HG02943 (cell line): ENCODE measurements at regions not wholly inside any gene's neighbourhood (a gene's known extent, or its start where the extent isn't known, plus 50 kb on each side); places are given as distances from the start of the nearest gene placed in this dataset.
"Not testable (repeated sequence)": the region's sequence is repeated elsewhere in the genome, so short reads cannot be mapped to it uniquely, and the experiment has no call there.

Experiments used
- ATAC-seq: cut with Tn5 transposase; IDR thresholded peaks from one replicate; pipeline ENCODE4 v1.9.1; 2021; ENCODE audit warnings: mild to moderate bottlenecking, low read depth, moderate library complexity; ENCODE audit not compliant: unreplicated experiment

- no peak for ATAC-seq
Measured at GRCh38 chr16:17947165-17947564, 389.4 kb downstream of the NPIPA8 start.

GRCh38 chr16:17945080-17945601, 391.4 kb downstream of the NPIPA8 start:
- ATAC-seq, result no peak

GRCh38 chr16:17944345-17944744, 392.2 kb downstream of the NPIPA8 start:
- no peak for ATAC-seq

GRCh38 chr16:17942067-17942466, 394.5 kb downstream of the NPIPA8 start:
- ATAC-seq, result no peak

- no peak for ATAC-seq
Measured at GRCh38 chr16:17940584-17941364, 395.8 kb downstream of the NPIPA8 start.

- ATAC-seq, result no peak
Measured at GRCh38 chr16:17939723-17940122, 396.8 kb downstream of the NPIPA8 start.

- no peak for ATAC-seq
Measured at GRCh38 chr16:17939122-17939536, 397.4 kb downstream of the NPIPA8 start.

GRCh38 chr16:17938546-17938945, 398.0 kb downstream of the NPIPA8 start:
- no peak for ATAC-seq

GRCh38 chr16:17936766-17937402, 399.7 kb downstream of the NPIPA8 start:
- no peak for ATAC-seq

GRCh38 chr16:17930280-17930679, 406.3 kb downstream of the NPIPA8 start:
- ATAC-seq, result no peak

GRCh38 chr16:17926866-17927399, 409.6 kb downstream of the NPIPA8 start:
- no peak for ATAC-seq

- ATAC-seq, result no peak
Measured at GRCh38 chr16:17926461-17926860, 410.1 kb downstream of the NPIPA8 start.

GRCh38 chr16:17925761-17926160, 410.8 kb downstream of the NPIPA8 start:
- ATAC-seq, result no peak

- ATAC-seq, result no peak
Measured at GRCh38 chr16:17921357-17921978, 415.1 kb downstream of the NPIPA8 start.

- ATAC-seq, result no peak
Measured at GRCh38 chr16:17917316-17918019, 419.1 kb downstream of the NPIPA8 start.

- no peak for ATAC-seq
Measured at GRCh38 chr16:17915791-17916190, 420.7 kb downstream of the NPIPA8 start.

- no peak for ATAC-seq
Measured at GRCh38 chr16:17914168-17914567, 422.4 kb downstream of the NPIPA8 start.

GRCh38 chr16:17911578-17911977, 425.0 kb downstream of the NPIPA8 start:
- not testable (repeated sequence) for ATAC-seq

- ATAC-seq, result not testable (repeated sequence)
Measured at GRCh38 chr16:17906626-17907025, 429.9 kb downstream of the NPIPA8 start.

GRCh38 chr16:17901309-17901708, 430.5 kb upstream of the XYLT1 start:
- ATAC-seq, result no peak
